Activated naive CD8-positive, alpha-beta T cell treated with anti-CD3 and anti-CD28 coated beads, Interleukin-2, amount 50 U/mL, for 24 hours (primary cell): ENCODE measurements at regions not wholly inside any gene's neighbourhood (a gene's known extent, or its start where the extent isn't known, plus 50 kb on each side); places are given as distances from the start of the nearest gene placed in this dataset.
"Not testable (repeated sequence)": the region's sequence is repeated elsewhere in the genome, so short reads cannot be mapped to it uniquely, and the experiment has no call there.

Experiments used
- ATAC-seq: fragments of 150-1000 bp; cut with Tn5 transposase; one replicate; pipeline ENCODE4 v1.10.0; 2021
- DNase-seq: peaks from one replicate; pipeline ENCODE4 v3.0.0; 2021
- H3K27ac Mint-ChIP-seq: one replicate; pipeline ENCODE4 v1.8.0; 2021; ENCODE audit warnings: mild to moderate bottlenecking, mixed read lengths
- H3K27me3 Mint-ChIP-seq: one replicate; pipeline ENCODE4 v1.8.0; 2021; ENCODE audit warnings: mixed read lengths
- H3K36me3 Mint-ChIP-seq: one replicate; pipeline ENCODE4 v1.8.0; 2021; ENCODE audit warnings: low read depth, mixed read lengths
- H3K4me1 Mint-ChIP-seq: one replicate; pipeline ENCODE4 v1.8.0; 2021; ENCODE audit warnings: mixed read lengths
- H3K4me3 Mint-ChIP-seq: one replicate; pipeline ENCODE4 v1.8.0; 2021; ENCODE audit warnings: mild to moderate bottlenecking, moderate library complexity, mixed read lengths
- H3K9me3 Mint-ChIP-seq: one replicate; pipeline ENCODE4 v1.8.0; 2021; ENCODE audit warnings: mixed read lengths

DNA sequence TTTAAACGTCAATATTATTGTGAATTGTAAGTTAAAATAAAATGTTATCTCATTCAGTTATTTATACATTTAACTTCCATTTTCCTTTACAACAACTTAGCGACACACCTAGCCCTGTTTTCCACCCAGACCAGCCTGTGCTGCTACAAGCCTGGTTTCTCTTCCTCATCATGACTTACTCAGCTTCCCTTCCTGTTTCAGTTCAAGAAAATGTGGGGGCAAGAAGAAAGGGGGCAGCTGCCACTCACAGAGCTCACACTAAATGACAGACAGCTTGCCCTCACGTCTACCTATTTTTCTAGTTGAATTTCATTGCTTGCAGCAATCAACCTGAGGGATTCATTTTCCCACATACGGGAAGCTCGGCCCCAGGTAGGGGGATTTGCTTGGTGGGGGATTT, 496.4 kb downstream of the GOLGA6L6 start:
- H3K36me3 Mint-ChIP-seq, ATAC-seq, H3K27me3 Mint-ChIP-seq, DNase-seq, H3K4me1 Mint-ChIP-seq, H3K9me3 Mint-ChIP-seq, H3K4me3 Mint-ChIP-seq, H3K27ac Mint-ChIP-seq: not testable (repeated sequence)

DNA sequence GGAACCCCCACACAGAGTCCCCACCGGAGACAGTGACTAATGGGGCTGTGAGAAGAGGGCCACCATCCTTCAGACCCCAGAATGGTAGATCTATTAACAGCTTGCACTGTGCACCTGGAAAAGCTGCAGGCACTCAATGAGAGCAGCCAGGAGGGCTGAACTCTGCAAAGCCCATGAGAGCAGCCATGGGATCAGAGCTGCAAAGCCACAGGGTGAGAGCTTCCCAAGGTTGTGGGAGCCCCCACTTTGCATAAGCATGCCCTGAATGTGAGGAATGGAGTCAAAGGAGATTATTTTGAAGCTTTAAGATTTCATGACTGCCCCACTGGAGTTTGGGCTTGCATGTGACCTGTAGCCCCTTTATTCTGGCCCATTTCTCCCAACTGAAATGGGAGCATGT, 500.9 kb downstream of the GOLGA6L6 start:
- not testable (repeated sequence) for H3K27ac Mint-ChIP-seq, H3K9me3 Mint-ChIP-seq, H3K27me3 Mint-ChIP-seq, H3K36me3 Mint-ChIP-seq, ATAC-seq, DNase-seq, H3K4me3 Mint-ChIP-seq, H3K4me1 Mint-ChIP-seq

DNA sequence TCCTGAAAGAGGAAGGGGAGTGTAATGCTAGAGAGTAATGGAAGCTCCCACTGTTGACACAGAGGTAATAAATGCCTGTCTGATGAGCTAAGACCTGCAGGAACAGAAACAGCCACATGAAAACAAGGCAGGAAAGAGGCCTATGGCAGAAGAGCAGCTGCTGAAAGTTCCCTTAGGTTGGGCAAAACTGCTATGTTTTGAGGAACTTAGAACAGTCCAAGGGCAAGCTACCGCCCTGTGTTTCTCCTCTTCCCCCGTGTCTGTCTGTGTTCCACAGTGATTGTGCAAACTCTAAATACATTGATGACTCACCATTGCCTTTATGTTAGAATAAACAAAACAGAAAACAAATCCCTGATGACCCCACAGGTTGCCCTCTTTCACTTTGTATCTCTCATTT, 516.6 kb downstream of the GOLGA6L6 start:
- not testable (repeated sequence) for H3K27ac Mint-ChIP-seq, H3K36me3 Mint-ChIP-seq, ATAC-seq, H3K4me1 Mint-ChIP-seq, DNase-seq, H3K9me3 Mint-ChIP-seq, H3K4me3 Mint-ChIP-seq, H3K27me3 Mint-ChIP-seq

DNA sequence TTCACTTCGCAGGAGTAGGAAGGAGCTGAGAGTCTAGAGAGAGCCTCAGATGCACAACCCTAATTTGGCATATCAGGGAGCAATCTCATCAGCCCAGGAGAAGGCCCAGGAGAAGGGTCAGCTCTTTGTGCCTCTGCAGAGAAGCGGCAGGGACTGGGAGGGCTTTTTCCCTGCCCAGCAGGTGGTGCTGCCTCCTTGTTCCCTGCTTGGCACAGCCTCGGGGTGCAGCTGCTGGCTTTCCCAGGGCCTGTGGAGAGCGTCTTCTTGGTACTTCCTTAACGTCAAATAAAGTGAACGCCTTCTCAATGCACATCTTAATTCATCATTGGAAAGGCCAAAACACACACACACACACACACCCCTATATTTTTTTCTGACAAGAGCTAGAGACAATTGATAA, 519.3 kb downstream of the GOLGA6L6 start:
- H3K27me3 Mint-ChIP-seq, ATAC-seq, H3K4me1 Mint-ChIP-seq, H3K27ac Mint-ChIP-seq, H3K9me3 Mint-ChIP-seq, H3K4me3 Mint-ChIP-seq, DNase-seq, H3K36me3 Mint-ChIP-seq: not testable (repeated sequence)

GRCh38 chr15:20021351-20021750, 520.2 kb downstream of the GOLGA6L6 start:
- H3K27ac Mint-ChIP-seq, H3K9me3 Mint-ChIP-seq, H3K4me1 Mint-ChIP-seq, ATAC-seq, H3K4me3 Mint-ChIP-seq, H3K36me3 Mint-ChIP-seq, DNase-seq, H3K27me3 Mint-ChIP-seq: not testable (repeated sequence)

GRCh38 chr15:20020588-20020987, 521.0 kb downstream of the GOLGA6L6 start:
- H3K9me3 Mint-ChIP-seq, H3K4me3 Mint-ChIP-seq, H3K4me1 Mint-ChIP-seq, DNase-seq, H3K27ac Mint-ChIP-seq, H3K27me3 Mint-ChIP-seq, H3K36me3 Mint-ChIP-seq, ATAC-seq: not testable (repeated sequence)

DNA sequence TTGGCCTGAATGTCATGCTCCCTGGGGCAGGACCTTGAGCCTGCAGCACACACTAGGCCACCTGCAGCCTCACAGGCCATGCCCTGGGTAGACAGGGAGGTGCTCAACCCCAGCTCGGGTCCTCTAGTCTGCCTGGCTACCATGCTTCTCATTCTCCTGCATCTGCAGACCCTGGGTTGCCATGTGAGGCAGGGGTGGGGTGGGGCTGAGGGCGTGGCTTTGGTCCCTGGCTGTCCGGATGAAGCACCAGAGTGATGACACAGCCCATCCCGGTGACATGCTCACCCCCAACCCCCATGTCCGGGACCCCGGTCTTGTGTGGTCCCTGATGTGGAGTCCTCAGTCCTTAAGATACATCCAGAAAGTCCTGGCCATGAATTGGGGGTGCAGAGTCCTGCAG, 521.8 kb downstream of the GOLGA6L6 start:
- H3K27me3 Mint-ChIP-seq, H3K4me3 Mint-ChIP-seq, H3K27ac Mint-ChIP-seq, H3K4me1 Mint-ChIP-seq, ATAC-seq, DNase-seq, H3K9me3 Mint-ChIP-seq, H3K36me3 Mint-ChIP-seq: not testable (repeated sequence)

- not testable (repeated sequence) for ATAC-seq, H3K4me3 Mint-ChIP-seq, H3K27ac Mint-ChIP-seq, H3K4me1 Mint-ChIP-seq, DNase-seq, H3K36me3 Mint-ChIP-seq, H3K9me3 Mint-ChIP-seq, H3K27me3 Mint-ChIP-seq
Measured at GRCh38 chr15:20017581-20017980, 524.0 kb downstream of the GOLGA6L6 start.

DNA sequence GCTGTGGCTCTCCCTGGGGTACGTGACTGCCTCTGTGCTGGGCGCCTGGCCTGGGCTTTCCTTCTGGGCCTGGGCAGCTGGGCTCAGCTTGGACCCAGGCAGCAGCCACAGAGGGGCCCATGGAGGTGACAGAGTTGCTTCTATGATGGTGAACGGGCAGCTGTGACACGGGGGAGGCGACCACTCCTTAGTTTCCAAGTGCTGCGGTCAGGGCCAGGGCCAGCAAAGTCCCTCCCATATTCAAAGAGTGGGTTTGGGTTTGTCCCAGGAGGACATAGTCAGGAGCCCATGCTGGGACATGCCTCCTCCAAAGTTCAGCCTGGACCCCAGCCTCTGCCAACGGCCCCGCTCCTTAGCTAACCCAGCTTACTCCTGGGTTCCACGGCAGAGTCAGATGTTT, 524.7 kb downstream of the GOLGA6L6 start:
- H3K4me1 Mint-ChIP-seq, DNase-seq, ATAC-seq, H3K36me3 Mint-ChIP-seq, H3K4me3 Mint-ChIP-seq, H3K27me3 Mint-ChIP-seq, H3K9me3 Mint-ChIP-seq, H3K27ac Mint-ChIP-seq: not testable (repeated sequence)

GRCh38 chr15:20012837-20013236, 528.8 kb downstream of the GOLGA6L6 start:
- not testable (repeated sequence) for ATAC-seq, H3K4me1 Mint-ChIP-seq, H3K4me3 Mint-ChIP-seq, H3K27ac Mint-ChIP-seq, DNase-seq, H3K36me3 Mint-ChIP-seq, H3K27me3 Mint-ChIP-seq, H3K9me3 Mint-ChIP-seq

GRCh38 chr15:20010759-20011158, 530.8 kb downstream of the GOLGA6L6 start:
- not testable (repeated sequence) for ATAC-seq, DNase-seq, H3K36me3 Mint-ChIP-seq, H3K4me3 Mint-ChIP-seq, H3K9me3 Mint-ChIP-seq, H3K4me1 Mint-ChIP-seq, H3K27ac Mint-ChIP-seq, H3K27me3 Mint-ChIP-seq

- not testable (repeated sequence) for H3K9me3 Mint-ChIP-seq, ATAC-seq, H3K36me3 Mint-ChIP-seq, H3K4me3 Mint-ChIP-seq, DNase-seq, H3K4me1 Mint-ChIP-seq, H3K27me3 Mint-ChIP-seq, H3K27ac Mint-ChIP-seq
Measured at GRCh38 chr15:20009619-20010018, 532.0 kb downstream of the GOLGA6L6 start.

- ATAC-seq, H3K27ac Mint-ChIP-seq, DNase-seq, H3K9me3 Mint-ChIP-seq, H3K4me1 Mint-ChIP-seq, H3K4me3 Mint-ChIP-seq, H3K36me3 Mint-ChIP-seq, H3K27me3 Mint-ChIP-seq: not testable (repeated sequence)
Measured at GRCh38 chr15:20007338-20007737, 534.3 kb downstream of the GOLGA6L6 start.

DNA sequence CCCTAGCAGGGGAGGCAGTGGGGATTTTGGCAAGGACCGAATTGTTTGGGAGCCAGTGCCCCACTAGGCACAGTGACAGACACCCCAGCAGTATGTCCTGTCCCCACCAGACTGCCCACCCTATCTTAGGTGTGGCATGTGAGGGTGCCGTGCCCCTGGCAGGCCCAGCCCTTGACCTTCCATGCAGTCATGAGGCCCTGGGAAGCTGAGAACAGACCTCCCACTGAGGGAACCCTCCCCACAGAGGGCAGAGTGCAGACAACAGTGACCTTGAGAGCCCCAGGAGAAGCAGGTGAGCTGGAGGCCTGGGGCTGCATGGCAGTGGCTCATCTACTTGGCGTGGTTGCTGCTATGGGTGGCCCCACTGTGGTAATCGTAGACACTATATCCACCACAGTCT, 538.1 kb downstream of the GOLGA6L6 start:
- H3K27ac Mint-ChIP-seq, H3K9me3 Mint-ChIP-seq, H3K36me3 Mint-ChIP-seq, DNase-seq, H3K4me3 Mint-ChIP-seq, H3K27me3 Mint-ChIP-seq, H3K4me1 Mint-ChIP-seq, ATAC-seq: not testable (repeated sequence)

GRCh38 chr15:20002560-20002959, 539.0 kb downstream of the GOLGA6L6 start:
- not testable (repeated sequence) for H3K9me3 Mint-ChIP-seq, H3K4me1 Mint-ChIP-seq, H3K4me3 Mint-ChIP-seq, H3K27ac Mint-ChIP-seq, H3K27me3 Mint-ChIP-seq, DNase-seq, ATAC-seq, H3K36me3 Mint-ChIP-seq

DNA sequence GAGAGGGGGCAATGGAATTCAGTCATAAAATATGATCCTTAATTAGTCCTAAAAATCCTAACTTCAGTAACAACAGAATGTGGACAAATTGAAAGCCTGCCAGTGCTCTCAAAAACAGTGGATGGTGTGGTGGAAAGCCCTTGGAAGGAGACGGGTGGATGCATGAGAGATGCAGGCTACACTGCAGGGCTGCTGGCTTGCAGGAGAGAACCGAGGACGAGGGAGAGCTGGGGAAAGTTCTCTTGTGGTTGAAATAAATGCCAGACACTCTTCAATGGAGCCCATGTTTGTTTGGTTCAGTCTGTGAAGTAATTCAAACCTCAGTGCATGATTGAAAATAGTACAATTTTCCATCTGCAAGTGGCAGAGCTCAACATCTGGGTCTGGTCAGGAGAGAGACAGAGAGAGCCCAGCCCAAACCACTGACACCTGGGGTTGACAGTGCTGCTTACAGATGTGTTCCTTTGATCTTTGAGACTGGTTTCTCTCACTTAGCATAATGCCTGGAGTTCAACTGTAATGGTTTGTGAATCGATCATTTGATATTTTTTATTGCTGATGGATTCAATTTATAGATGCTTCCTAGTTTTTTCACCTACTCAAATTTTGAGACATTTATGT, 544.9 kb downstream of the GOLGA6L6 start:
- not testable (repeated sequence) for H3K27ac Mint-ChIP-seq, H3K4me1 Mint-ChIP-seq, H3K9me3 Mint-ChIP-seq, H3K27me3 Mint-ChIP-seq, DNase-seq, H3K36me3 Mint-ChIP-seq, ATAC-seq, H3K4me3 Mint-ChIP-seq
